HCT116 (cell line): ENCODE measurements at regions not wholly inside any gene's neighbourhood (a gene's known extent, or its start where the extent isn't known, plus 50 kb on each side); places are given as distances from the start of the nearest gene placed in this dataset.

Experiments used
- ATAC-seq: fragments of 200-7000 bp; cut with Tn5 transposase; 2 replicates; pipeline ENCODE4 v1.9.1; 2020; ENCODE audit warnings: mild to moderate bottlenecking, moderate library complexity
- BruUV-seq: library from RNA; stranded (reverse); fragments of 400-500 nt; replicated peaks from 2 replicates; lab custom pipeline; 2021; lab: Mats Ljungman, UMichigan
- CTCF ChIA-PET: fragments of 300-600 bp; sonication (Branson Sonifier 250); formaldehyde crosslinking; loops from one replicate; lab custom pipeline; 2021; ENCODE audit warnings: antibody characterized with exemption; lab: Charles Lee
- POLR2A ChIA-PET: fragments of 300-600, 350-600 bp; sonication (Branson Sonifier 250); formaldehyde crosslinking; loops from one replicate; lab custom pipeline; 2021; ENCODE audit warnings: antibody characterized with exemption; lab: Charles Lee
- RAD21 ChIA-PET, 2 experiments: fragments of 300-600 bp; sonication (Branson Sonifier 250); formaldehyde crosslinking; loops; one replicate each; lab custom pipeline; 2023; ENCODE audit warnings: low total read pairs in 2 of 2; ENCODE audit not compliant: uncharacterized antibody in 2 of 2, unreplicated experiment in 2 of 2, low non-redundant PET in 1 of 2; lab: Charles Lee
- DNase-seq: peaks from one replicate; pipeline ENCODE4 v3.0.0-alpha.2; 2010; ENCODE audit warnings: low read depth, low spot score
- H2AFZ ChIP-seq: fragments of 200-600 bp; shearing (Covaris generic), sonication (generic); 2 replicates; pipeline ENCODE4 v1.6.1; 2017; ENCODE audit warnings: low read depth, mixed run types, mixed read lengths, antibody characterized with exemption, low read length; ENCODE audit not compliant: poor library complexity, severe bottlenecking
- H3K27ac ChIP-seq: 2 replicates; pipeline ENCODE4 v1.5.1; 2012; ENCODE audit warnings: low read depth, low read length
- H3K27me3 ChIP-seq: fragments of 200-600 bp; sonication (generic); 2 replicates; pipeline ENCODE4 v1.6.1; 2016; ENCODE audit warnings: mixed run types, low read length, mixed read lengths; ENCODE audit not compliant: insufficient read depth
- H3K36me3 ChIP-seq, 2 experiments: fragments of 200-500 bp in 1 of 2; fragments of 200-600 bp in 1 of 2; sonication (Bioruptor generic) in 1 of 2; sonication (generic) in 1 of 2; 2 replicates each; pipeline versions ENCODE4 v1.5.1 to v1.6.1; 2014 to 2016; ENCODE audit warnings: low read length in 2 of 2, inconsistent platforms in 1 of 2, mixed read lengths in 1 of 2, mixed run types in 1 of 2; ENCODE audit not compliant: insufficient read depth in 2 of 2, control insufficient read depth in 1 of 2
- H3K4me1 ChIP-seq, 2 experiments: fragments of 200-600 bp in 1 of 2; sonication (generic) in 1 of 2; 2 replicates each; pipeline versions ENCODE4 v1.5.1 to v1.6.1; 2012 to 2017; ENCODE audit warnings: low read length in 2 of 2, inconsistent platforms in 1 of 2, mild to moderate bottlenecking in 1 of 2, mixed read lengths in 1 of 2, mixed run types in 1 of 2, moderate library complexity in 1 of 2; ENCODE audit not compliant: insufficient read depth in 2 of 2, control insufficient read depth in 1 of 2
- H3K4me2 ChIP-seq: fragments of 200-600 bp; sonication (generic); 2 replicates; pipeline ENCODE4 v1.6.1; 2017; ENCODE audit warnings: mixed run types, low read length, mixed read lengths
- H3K4me3 ChIP-seq, 2 experiments: fragments of 200-600 bp in 1 of 2; sonication (generic) in 1 of 2; replicated peaks in 1 of 2; 2 replicates each; pipeline ENCODE4 v1.5.1; 2011 to 2016; ENCODE audit warnings: low read length in 2 of 2, control low read depth in 1 of 2, low read depth in 1 of 2, mild to moderate bottlenecking in 1 of 2, mixed read lengths in 1 of 2, mixed run types in 1 of 2
- H3K79me2 ChIP-seq: fragments of 200-600 bp; sonication (generic); 2 replicates; pipeline ENCODE4 v1.6.1; 2017; ENCODE audit warnings: mild to moderate bottlenecking, mixed run types, low read length, moderate library complexity, mixed read lengths; ENCODE audit not compliant: insufficient read depth
- H3K9ac ChIP-seq: fragments of 200-600 bp; sonication (generic); 2 replicates; pipeline ENCODE4 v1.6.1; 2016; ENCODE audit warnings: low read length, mixed read lengths
- H3K9me2 ChIP-seq: fragments of 200-600 bp; sonication (generic), shearing (Covaris generic); 2 replicates; pipeline ENCODE4 v1.6.1; 2017; ENCODE audit warnings: mixed run types, mild to moderate bottlenecking, moderate library complexity; ENCODE audit not compliant: insufficient read depth
- H3K9me3 ChIP-seq, 2 experiments: fragments of 200-500 bp in 1 of 2; fragments of 200-600 bp in 1 of 2; sonication (Bioruptor generic) in 1 of 2; sonication (generic) in 1 of 2; 2 replicates each; pipeline ENCODE4 v1.6.1; 2014 to 2017; ENCODE audit warnings: low read length in 2 of 2, mixed read lengths in 2 of 2, inconsistent platforms in 1 of 2, low read depth in 1 of 2, mild to moderate bottlenecking in 1 of 2, mixed run types in 1 of 2, moderate library complexity in 1 of 2; ENCODE audit not compliant: control insufficient read depth in 1 of 2, insufficient read depth in 1 of 2
- H4K20me1 ChIP-seq: fragments of 200-600 bp; sonication (generic), shearing (Covaris generic); 2 replicates; pipeline ENCODE4 v1.6.1; 2017; ENCODE audit warnings: mixed run types, mild to moderate bottlenecking, moderate library complexity; ENCODE audit not compliant: insufficient read depth
- CEBPB ChIP-seq: IDR thresholded peaks from 2 replicates; pipeline ENCODE4 v1.6.1; 2012; ENCODE audit warnings: low read depth
- CTCF ChIP-seq, 3 experiments: fragments of 200-600 bp in 1 of 3; sonication (generic) in 1 of 3; IDR thresholded peaks in 2 of 3; conservative IDR thresholded peaks in 1 of 3; 2 replicates each; pipeline ENCODE4 v1.5.1; 2012 to 2017; ENCODE audit warnings: low read depth in 2 of 3, low read length in 2 of 3, antibody characterized with exemption in 1 of 3, borderline replicate concordance in 1 of 3, control low read depth in 1 of 3, mild to moderate bottlenecking in 1 of 3, mixed read lengths in 1 of 3, mixed run types in 1 of 3, moderate library complexity in 1 of 3; ENCODE audit not compliant: insufficient read depth in 1 of 3
- EGR1 ChIP-seq: IDR thresholded peaks from 2 replicates; pipeline ENCODE4 v1.6.1; 2012; ENCODE audit warnings: low read depth
- EZH2phosphoT487 ChIP-seq: fragments of 200-600 bp; IDR thresholded peaks from 2 replicates; pipeline ENCODE4 v1.6.1; 2018; ENCODE audit warnings: antibody characterized with exemption, borderline replicate concordance
- FOSL1 ChIP-seq: IDR thresholded peaks from 2 replicates; pipeline ENCODE4 v1.6.1; 2012; ENCODE audit warnings: low read depth
- RAD21 ChIP-seq: IDR thresholded peaks from 2 replicates; pipeline ENCODE4 v1.6.1; 2012; ENCODE audit warnings: low read depth, mild to moderate bottlenecking
- REST ChIP-seq: IDR thresholded peaks from 2 replicates; pipeline ENCODE4 v1.6.1; 2012; ENCODE audit warnings: low read depth
- SP1 ChIP-seq: IDR thresholded peaks from 2 replicates; pipeline ENCODE4 v1.6.1; 2012; ENCODE audit warnings: low read depth
- YY1 ChIP-seq: IDR thresholded peaks from 2 replicates; pipeline ENCODE4 v1.6.1; 2011; ENCODE audit warnings: low read length, low read depth, moderate library complexity, mild to moderate bottlenecking; ENCODE audit not compliant: insufficient replicate concordance; ENCODE audit errors: extremely low read depth
- ZBTB33 ChIP-seq: IDR thresholded peaks from 2 replicates; pipeline ENCODE4 v1.6.1; 2011; ENCODE audit warnings: mild to moderate bottlenecking, low read length, moderate library complexity; ENCODE audit not compliant: insufficient replicate concordance; ENCODE audit errors: extremely low read depth
- ZFX ChIP-seq: fragments of 450-650 bp; IDR thresholded peaks from 2 replicates; pipeline ENCODE4 v1.6.1; 2017
- intact Hi-C: fragments of 100-400 bp; cut with micrococcal nuclease; formaldehyde crosslinking; loops from 2 replicates; pipeline ENCODE4 v1.10.0; 2022

GRCh38 chr12:34399631-34400410 is 377.5 kb downstream of the ALG10 start:
- no peaks in the 10 kb centered on the region for H3K36me3 ChIP-seq
- H3K27ac ChIP-seq: no peak overlapping the region
- no peak overlapping the region for H2AFZ ChIP-seq
- H3K4me1 ChIP-seq: no peaks in the 10 kb centered on the region
- H3K4me2 ChIP-seq: no peak overlapping the region
- TF ChIP-seq FOSL1: no peak
- TF ChIP-seq RAD21: no peak
- TF ChIP-seq EGR1: no peak
- no peak for TF ChIP-seq YY1
- no peak for TF ChIP-seq EZH2phosphoT487
- no peaks in the 10 kb centered on the region for H4K20me1 ChIP-seq
- ChIA-PET RAD21 (no interaction called here), POLR2A (no interaction called here), CTCF (no interaction called here)
- no peaks in the 10 kb centered on the region for H3K79me2 ChIP-seq
- H3K9me2 ChIP-seq: no peaks in the 10 kb centered on the region
- H3K4me3 ChIP-seq: no peak overlapping the region
- ATAC-seq (no peak), DNase-seq (no peak)
- H3K9ac ChIP-seq: no peak overlapping the region
- H3K9me3 ChIP-seq: no peaks in the 10 kb centered on the region; a peak in 1 of 4 replicates
- intact Hi-C loops: no loop called here
- no TSS peak for BruUV-seq
- no peaks in the 10 kb centered on the region for H3K27me3 ChIP-seq

- ATAC-seq (no peak), DNase-seq (no peak)
- ChIA-PET POLR2A (no interaction called here), RAD21 (no interaction called here), CTCF (no interaction called here)
- Histone ChIP-seq H3K4me3 (no peak overlapping the region), H3K4me1 (no peaks in the 10 kb centered on the region), H2AFZ (no peak overlapping the region), H3K9ac (no peak overlapping the region), H3K27me3 (no peaks in the 10 kb centered on the region), H3K36me3 (no peaks in the 10 kb centered on the region), H3K4me2 (no peak overlapping the region), H3K9me3 (no peaks in the 10 kb centered on the region; a peak in 1 of 4 replicates), H3K27ac (no peak overlapping the region), H3K79me2 (no peaks in the 10 kb centered on the region), H3K9me2 (no peaks in the 10 kb centered on the region), H4K20me1 (no peaks in the 10 kb centered on the region)
- intact Hi-C loops: no loop called here
- BruUV-seq: no TSS peak
- TF ChIP-seq REST (no peak), ZFX (no peak), CTCF (IDR thresholded peaks at IDR 0.05 in 2 of 3, conservative IDR thresholded peaks at IDR 0.05 in 1 of 3; ENCODE audit: borderline replicate concordance in 1 of 3, insufficient read depth in 1 of 3, low read depth in 2 of 3, low read length in 2 of 3) (no peak), FOSL1 (no peak), RAD21 (no peak), SP1 (no peak), EZH2phosphoT487 (no peak), CEBPB (no peak), ZBTB33 (no peak)
These were observed 378.1 kb downstream of the ALG10 start for GRCh38 chr12:34400411-34400881.
